Keratinocyte (primary cell): ENCODE measurements at regions not wholly inside any gene's neighbourhood (a gene's known extent, or its start where the extent isn't known, plus 50 kb on each side); places are given as distances from the start of the nearest gene placed in this dataset.

Source experiments
- DNase-seq: peaks from one replicate; pipeline ENCODE4 v3.0.0-alpha.2; 2011; ENCODE audit warnings: low read depth, missing footprints, low spot score
- FAIRE-seq: peaks from 2 replicates; lab custom pipeline; 2011; peaks lifted over from hg19 to GRCh38; lab: Jason Lieb, UNC
- H2AFZ ChIP-seq: 2 replicates; pipeline ENCODE4 v1.6.0; 2012; ENCODE audit warnings: low read length, control low read depth, inconsistent platforms; ENCODE audit not compliant: control insufficient read depth
- H3K27ac ChIP-seq: 2 replicates; pipeline ENCODE4 v1.5.1; 2011; ENCODE audit warnings: low read length; ENCODE audit not compliant: control insufficient read depth, insufficient read depth
- H3K27me3 ChIP-seq: 3 replicates; pipeline ENCODE4 v1.6.0; 2011; ENCODE audit warnings: low read length; ENCODE audit not compliant: control insufficient read depth, insufficient read depth; ENCODE audit errors: extremely low read depth
- H3K36me3 ChIP-seq, 2 experiments: 2 replicates in 1 of 2; 3 replicates in 1 of 2; pipeline ENCODE4 v1.5.1; 2011; ENCODE audit warnings: low read length in 2 of 2, mild to moderate bottlenecking in 1 of 2; ENCODE audit not compliant: control insufficient read depth in 2 of 2, insufficient read depth in 2 of 2; ENCODE audit errors: extremely low read depth in 1 of 2
- H3K4me1 ChIP-seq: 3 replicates; pipeline ENCODE4 v1.5.1; 2011; ENCODE audit warnings: low read length; ENCODE audit not compliant: control insufficient read depth, insufficient read depth; ENCODE audit errors: extremely low read depth
- H3K4me2 ChIP-seq: 3 replicates; pipeline ENCODE4 v1.6.0; 2011; ENCODE audit warnings: low read depth, low read length; ENCODE audit not compliant: control insufficient read depth, insufficient read depth; ENCODE audit errors: extremely low read depth
- H3K4me3 ChIP-seq, 3 experiments: fragments of 200-600 bp in 1 of 3; sonication (generic) in 1 of 3; 2 replicates in 2 of 3; 3 replicates in 1 of 3; pipeline ENCODE4 v1.5.1; 2011 to 2016; ENCODE audit warnings: low read length in 3 of 3, mild to moderate bottlenecking in 3 of 3, control low read depth in 2 of 3, inconsistent platforms in 1 of 3, low read depth in 1 of 3, mixed read lengths in 1 of 3, mixed run types in 1 of 3, moderate library complexity in 1 of 3; ENCODE audit not compliant: control insufficient read depth in 2 of 3, insufficient read depth in 2 of 3; ENCODE audit errors: extremely low read depth in 1 of 3
- H3K79me2 ChIP-seq: 2 replicates; pipeline ENCODE4 v1.6.0; 2012; ENCODE audit warnings: low read length; ENCODE audit not compliant: control insufficient read depth, insufficient read depth
- H3K9ac ChIP-seq: 3 replicates; pipeline ENCODE4 v1.6.0; 2011; ENCODE audit warnings: low read length; ENCODE audit not compliant: control insufficient read depth, insufficient read depth; ENCODE audit errors: extremely low read depth
- H3K9me1 ChIP-seq: 3 replicates; pipeline ENCODE4 v1.6.0; 2011; ENCODE audit warnings: low read length; ENCODE audit not compliant: control insufficient read depth, insufficient read depth; ENCODE audit errors: extremely low read depth
- H3K9me3 ChIP-seq: 2 replicates; pipeline ENCODE4 v1.5.1; 2012; ENCODE audit warnings: low read depth, low read length; ENCODE audit not compliant: control insufficient read depth
- H4K20me1 ChIP-seq: 3 replicates; pipeline ENCODE4 v1.6.0; 2011; ENCODE audit warnings: low read length; ENCODE audit not compliant: control insufficient read depth, insufficient read depth; ENCODE audit errors: extremely low read depth
- CTCF ChIP-seq, 3 experiments: IDR thresholded peaks in 1 of 3; conservative IDR thresholded peaks in 1 of 3; optimal IDR thresholded peaks in 1 of 3; 2 replicates in 2 of 3; 3 replicates in 1 of 3; pipeline versions ENCODE3 to v1.5.1; 2011; ENCODE audit warnings: low read length in 3 of 3, mild to moderate bottlenecking in 3 of 3, moderate library complexity in 2 of 3, control low read depth in 1 of 3, inconsistent platforms in 1 of 3; ENCODE audit not compliant: insufficient read depth in 2 of 3; ENCODE audit errors: extremely low read depth in 1 of 3
- EZH2 ChIP-seq: IDR thresholded peaks from one replicate; pipeline ENCODE4 v1.6.1; 2012; ENCODE audit warnings: inconsistent platforms, mild to moderate bottlenecking, low read length, moderate library complexity
- dilution Hi-C: fragments of 300-500 bp; cut with MboI; formaldehyde crosslinking; loops from one replicate; pipeline ENCODE4 v1.7.0; 2020; ENCODE audit warnings: low sequenced_read_pairs; ENCODE audit not compliant: extremely low pct_ligation_motif_present

DNA sequence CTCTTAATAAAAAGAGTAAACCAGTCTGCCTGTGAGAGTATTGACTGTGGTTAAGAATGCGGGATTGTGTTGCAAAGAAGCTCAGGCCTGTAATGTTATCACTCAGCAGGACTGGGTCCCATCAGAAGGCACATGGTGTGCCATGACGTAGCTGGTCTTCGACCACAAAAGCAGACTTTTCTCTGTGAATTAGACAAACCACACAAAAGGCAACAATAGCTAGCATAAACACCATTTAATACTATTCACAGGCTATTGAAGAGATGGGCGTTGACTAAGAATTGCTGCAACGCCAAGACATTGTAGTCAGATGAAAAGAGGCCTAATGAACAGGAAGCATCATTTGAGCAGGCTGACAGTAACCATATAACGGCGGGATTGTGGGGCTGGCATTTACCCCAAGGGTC lies 235.6 kb upstream of the SOX21 start:
- no peak overlapping the region for H3K4me3 ChIP-seq
- H3K9ac ChIP-seq, result no peak overlapping the region
- H3K9me1 ChIP-seq, result no peaks in the 10 kb centered on the region
- no peak overlapping the region for H3K27ac ChIP-seq
- FAIRE-seq (no peak), DNase-seq (no peak)
- no peaks in the 10 kb centered on the region for H3K36me3 ChIP-seq
- no peak overlapping the region for H3K4me2 ChIP-seq
- H4K20me1 ChIP-seq, result no peaks in the 10 kb centered on the region
- no peaks in the 10 kb centered on the region for H3K9me3 ChIP-seq
- TF ChIP-seq EZH2, result no peak
- no peaks in the 10 kb centered on the region for H3K79me2 ChIP-seq
- H2AFZ ChIP-seq, result no peak overlapping the region
- no peaks in the 10 kb centered on the region for H3K27me3 ChIP-seq
- no peaks in the 10 kb centered on the region for H3K4me1 ChIP-seq
- dilution Hi-C loops, result no loop called here

- DNase-seq (no peak), FAIRE-seq (no peak)
- H3K4me3 ChIP-seq, result no peak overlapping the region
- dilution Hi-C loops, result no loop called here
- no peaks in the 10 kb centered on the region for H3K9me1 ChIP-seq
- no peak overlapping the region for H3K9ac ChIP-seq
- no peaks in the 10 kb centered on the region for H4K20me1 ChIP-seq
- H3K4me2 ChIP-seq, result no peak overlapping the region
- no peaks in the 10 kb centered on the region for H3K36me3 ChIP-seq
- no peaks in the 10 kb centered on the region for H3K4me1 ChIP-seq
- H3K79me2 ChIP-seq, result no peaks in the 10 kb centered on the region
- no peaks in the 10 kb centered on the region for H3K27me3 ChIP-seq
- H3K9me3 ChIP-seq, result no peaks in the 10 kb centered on the region
- no peak overlapping the region for H3K27ac ChIP-seq
- TF ChIP-seq CTCF (optimal IDR thresholded peaks at IDR 0.05 in 1 of 3, IDR thresholded peaks at IDR 0.05 in 1 of 3, conservative IDR thresholded peaks at IDR 0.05 in 1 of 3; ENCODE audit: extremely low read depth in 1 of 3, insufficient read depth in 2 of 3, low read length in 3 of 3) (no peak), EZH2 (no peak)
- H2AFZ ChIP-seq, result no peak overlapping the region
Measured at GRCh38 chr13:94947392-94947791, 235.0 kb upstream of the SOX21 start.

- FAIRE-seq (no peak), DNase-seq (no peak)
- no peak overlapping the region for H3K4me3 ChIP-seq
- dilution Hi-C loops, result no loop called here
- no peaks in the 10 kb centered on the region for H3K27me3 ChIP-seq
- H3K79me2 ChIP-seq, result no peaks in the 10 kb centered on the region
- H3K36me3 ChIP-seq, result no peaks in the 10 kb centered on the region
- no peak for TF ChIP-seq EZH2
- no peak for TF ChIP-seq CTCF (optimal IDR thresholded peaks at IDR 0.05 in 1 of 3, IDR thresholded peaks at IDR 0.05 in 1 of 3, conservative IDR thresholded peaks at IDR 0.05 in 1 of 3; ENCODE audit: extremely low read depth in 1 of 3, insufficient read depth in 2 of 3, low read length in 3 of 3)
- no peaks in the 10 kb centered on the region for H4K20me1 ChIP-seq
- no peaks in the 10 kb centered on the region for H3K9me3 ChIP-seq
- no peaks in the 10 kb centered on the region for H3K9me1 ChIP-seq
- no peak overlapping the region for H3K27ac ChIP-seq
- no peaks in the 10 kb centered on the region for H3K4me1 ChIP-seq
- H2AFZ ChIP-seq, result no peak overlapping the region
- H3K9ac ChIP-seq, result no peak overlapping the region
- H3K4me2 ChIP-seq, result no peak overlapping the region
Measured at GRCh38 chr13:94946039-94946438, 233.7 kb upstream of the SOX21 start.
